H4 (cell line): ENCODE measurements at regions not wholly inside any gene's neighbourhood (a gene's known extent, or its start where the extent isn't known, plus 50 kb on each side); places are given as distances from the start of the nearest gene placed in this dataset.
"Not testable (repeated sequence)": the region's sequence is repeated elsewhere in the genome, so short reads cannot be mapped to it uniquely, and the experiment has no call there.

Experiments
- DNase-seq: peaks from one replicate; pipeline ENCODE4 v3.0.0-alpha.2; 2015; ENCODE audit warnings: low spot score

DNA sequence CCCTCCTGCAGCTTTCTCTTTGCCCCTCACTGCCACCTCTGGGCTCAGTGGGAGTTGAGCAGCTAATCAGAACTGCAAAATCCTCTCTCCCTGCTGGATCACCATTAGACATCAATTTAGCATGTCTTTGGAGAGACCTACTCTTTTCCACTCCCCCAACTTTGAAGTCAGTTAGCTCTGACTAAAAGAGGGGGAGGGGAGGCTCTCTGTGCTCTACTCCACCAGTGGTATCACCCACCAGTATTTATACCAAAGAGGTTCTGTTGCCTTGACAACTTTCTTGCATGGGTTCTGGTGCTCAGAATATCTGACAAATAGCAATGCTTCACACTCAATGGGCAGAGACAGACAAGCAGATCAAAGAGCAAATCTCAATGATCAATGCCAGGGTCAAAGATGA is 146.2 kb upstream of the ROPN1 start:
- DNase-seq = no peak

GRCh38 chr3:124140746-124141145 is 148.8 kb upstream of the ROPN1 start:
- DNase-seq = no peak

GRCh38 chr3:124142389-124142970 is 150.6 kb upstream of the ROPN1 start:
- no peak for DNase-seq

DNA sequence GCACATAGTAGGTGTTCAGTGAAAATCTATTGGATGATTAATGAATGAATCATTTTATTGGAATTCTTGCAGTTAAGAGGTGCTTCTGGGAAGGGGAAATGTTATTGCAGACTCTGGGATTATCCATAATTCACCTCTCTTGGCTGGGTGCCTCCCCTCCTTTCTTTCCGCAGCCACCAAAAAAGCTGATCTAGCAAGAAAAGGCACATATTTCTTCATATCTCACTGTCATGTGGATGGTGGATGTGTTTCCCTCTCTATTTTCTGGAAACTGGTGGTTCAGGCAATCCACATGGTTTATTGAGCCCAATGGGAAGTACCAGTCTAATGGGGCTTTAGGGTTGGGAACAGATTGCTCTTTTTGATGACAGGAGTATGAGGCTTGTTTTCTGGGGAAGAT is 151.1 kb upstream of the ROPN1 start:
- no peak for DNase-seq

- DNase-seq = no peak
Measured at GRCh38 chr3:124144035-124144814, 152.3 kb upstream of the ROPN1 start.

DNA sequence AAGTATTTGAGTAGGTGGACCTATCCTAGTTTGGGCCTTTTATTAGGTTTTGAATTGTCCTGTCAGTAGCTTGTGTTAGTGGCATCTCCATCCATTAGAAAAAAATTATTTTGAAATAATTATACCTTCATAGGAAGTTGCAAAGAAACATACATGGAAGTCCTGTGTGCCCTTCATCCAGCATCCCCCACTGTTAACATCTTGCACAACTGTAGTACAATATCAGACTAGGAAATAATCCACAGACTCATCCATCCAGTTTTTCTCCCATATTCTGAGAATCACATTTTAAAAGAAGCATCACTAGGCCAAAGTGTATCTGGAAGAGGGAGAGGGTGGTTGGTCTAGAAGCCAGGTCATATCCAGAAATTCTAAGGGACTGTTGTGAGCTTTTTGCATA is 155.5 kb upstream of the ROPN1 start:
- DNase-seq = no peak

- no peak for DNase-seq
Measured at GRCh38 chr3:124147946-124148345, 156.0 kb upstream of the ROPN1 start.

DNA sequence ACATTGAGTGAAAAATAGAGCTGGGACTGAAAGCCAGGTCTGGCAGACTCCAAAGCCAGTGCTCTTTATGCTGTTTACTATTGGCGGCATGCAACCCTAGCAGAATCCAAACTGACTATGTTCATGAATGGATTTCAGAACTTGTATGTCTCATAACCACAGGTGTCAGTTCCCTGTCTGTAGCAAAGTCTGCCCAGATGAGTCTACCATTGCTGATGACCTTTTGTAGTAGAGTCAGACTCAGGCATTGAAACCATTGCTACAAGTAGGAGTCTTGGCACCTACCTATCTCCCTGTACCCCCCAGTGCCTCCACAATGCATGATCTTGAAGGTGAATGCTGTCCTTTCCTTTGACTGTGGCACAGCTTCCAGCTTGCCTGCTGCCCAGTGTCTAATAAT is 157.2 kb upstream of the ROPN1 start:
- no peak for DNase-seq

GRCh38 chr3:124149771-124150170 is 157.8 kb upstream of the ROPN1 start:
- DNase-seq = no peak

GRCh38 chr3:124152891-124153290 is 161.0 kb upstream of the ROPN1 start:
- DNase-seq = not testable (repeated sequence)

- no peak for DNase-seq
Measured at GRCh38 chr3:124156866-124157712, 165.2 kb upstream of the ROPN1 start.

- no peak for DNase-seq
Measured at GRCh38 chr3:124157748-124158147, 165.8 kb upstream of the ROPN1 start.

GRCh38 chr3:124158168-124158881 is 166.4 kb upstream of the ROPN1 start:
- no peak for DNase-seq

GRCh38 chr3:124161448-124161847 is 169.5 kb upstream of the ROPN1 start:
- DNase-seq = no peak

- DNase-seq = no peak
Measured at GRCh38 chr3:124163689-124164088, 171.8 kb upstream of the ROPN1 start.

GRCh38 chr3:124168271-124168670 is 176.3 kb upstream of the ROPN1 start:
- DNase-seq = no peak

GRCh38 chr3:124172283-124172682 is 180.4 kb upstream of the ROPN1 start:
- DNase-seq = no peak

DNA sequence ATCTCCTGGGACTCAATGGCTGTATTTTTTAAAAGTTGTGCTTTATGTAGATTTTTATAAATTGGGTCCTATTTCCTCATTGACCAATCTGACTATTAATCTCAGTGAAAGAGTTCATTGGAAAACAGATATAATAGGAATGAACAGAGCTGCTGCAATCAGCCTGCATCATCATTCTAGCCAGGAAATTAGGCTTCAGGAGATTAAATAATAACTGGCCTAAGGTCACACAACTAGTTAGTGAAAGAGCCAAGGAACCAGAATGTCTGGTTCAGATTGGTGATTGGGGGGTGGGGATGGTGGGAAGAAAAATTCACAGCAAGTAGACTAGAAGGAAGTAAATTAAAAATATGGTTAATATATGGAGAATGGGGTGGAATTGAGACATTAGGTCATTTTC is 180.9 kb upstream of the ROPN1 start:
- no peak for DNase-seq

- peak; percentile 39 for DNase-seq
Measured at GRCh38 chr3:124174476-124174875, 182.6 kb upstream of the ROPN1 start.

DNA sequence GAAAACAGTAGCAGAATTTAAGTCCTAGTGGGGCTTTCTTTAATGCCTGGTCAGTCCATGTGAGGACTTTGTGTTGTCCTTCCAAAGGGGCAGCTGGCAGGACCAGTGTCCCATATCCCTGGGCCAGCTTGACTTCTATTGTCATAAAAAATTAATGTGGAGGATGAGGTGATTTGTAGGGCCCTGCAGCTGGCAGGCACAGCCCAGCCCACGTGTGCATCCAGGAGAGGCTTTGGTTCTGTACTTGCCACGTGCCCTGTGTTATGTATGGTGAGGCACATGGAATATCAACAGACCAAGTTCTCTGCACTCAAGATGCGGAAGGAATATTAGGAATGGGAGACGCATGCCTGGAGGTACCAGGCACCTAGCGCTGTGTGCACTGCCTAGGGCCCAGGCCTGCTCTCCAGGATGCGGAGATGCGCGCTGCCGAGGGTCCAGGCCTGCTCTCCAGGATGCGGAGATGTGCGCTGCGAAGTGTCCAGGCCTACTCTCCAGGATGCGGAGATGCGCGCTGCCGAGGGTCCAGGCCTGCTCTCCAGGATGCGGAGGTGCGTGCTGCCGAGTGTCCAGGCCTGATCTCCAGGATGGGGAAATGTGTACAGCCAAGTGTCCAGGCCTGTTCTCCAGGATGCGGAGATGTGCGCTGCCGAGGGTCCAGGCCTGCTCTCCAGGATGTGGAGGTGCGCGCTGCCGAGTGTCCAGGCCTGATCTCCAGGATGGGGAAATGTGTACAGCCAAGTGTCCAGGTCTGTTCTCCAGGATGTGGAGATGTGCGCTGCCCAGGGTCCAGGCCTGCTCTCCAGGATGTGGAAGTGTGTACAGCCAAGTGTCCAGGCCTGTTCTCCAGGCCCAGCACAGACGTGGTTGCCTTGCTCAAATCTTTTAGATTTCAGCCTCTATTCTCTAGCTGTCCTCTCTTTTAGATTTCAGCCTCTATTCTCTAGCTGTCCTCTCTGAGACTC is 183.3 kb upstream of the ROPN1 start:
- no peak for DNase-seq

- DNase-seq = no peak
Measured at GRCh38 chr3:124177071-124177470, 185.1 kb upstream of the ROPN1 start.
